ENCODE measurements at regions not wholly inside any gene's neighbourhood (a gene's known extent, or its start where the extent isn't known, plus 50 kb on each side); places are given as distances from the start of the nearest gene placed in this dataset.
"Not testable (repeated sequence)": the region's sequence is repeated elsewhere in the genome, so short reads cannot be mapped to it uniquely, and the experiment has no call there.

GRCh38 chr19:7400815-7401214, 52.1 kb downstream of the ARHGEF18 start:
- Histone ChIP-seq H3K27me3 (replicated peaks; ENCODE audit: control insufficient read depth, insufficient read depth, low read length) (no peaks in the 10 kb centered on the region), H3K9ac (ENCODE audit: low read length) (no peak overlapping the region), H3K4me3 (ENCODE audit: low read length) (no peak overlapping the region), H3K9me3 (ENCODE audit: control insufficient read depth, low read length) (no peaks in the 10 kb centered on the region), H3K4me1 (ENCODE audit: control insufficient read depth, insufficient read depth, low read length) (peaks cover 5% of the 10 kb centered on the region), H3K36me3 (ENCODE audit: control insufficient read depth, insufficient read depth, low read length, severe bottlenecking) (no peaks in the 10 kb centered on the region)
- no peak for DNase-seq (ENCODE audit: low read depth)

GRCh38 chr19:7401694-7402093, 53.0 kb downstream of the ARHGEF18 start:
- Histone ChIP-seq H3K36me3 (ENCODE audit: control insufficient read depth, insufficient read depth, low read length, severe bottlenecking) (no peaks in the 10 kb centered on the region), H3K4me1 (ENCODE audit: control insufficient read depth, insufficient read depth, low read length) (no peaks in the 10 kb centered on the region), H3K4me3 (ENCODE audit: low read length) (no peak overlapping the region), H3K9me3 (ENCODE audit: control insufficient read depth, low read length) (no peaks in the 10 kb centered on the region), H3K9ac (ENCODE audit: low read length) (no peak overlapping the region), H3K27me3 (replicated peaks; ENCODE audit: control insufficient read depth, insufficient read depth, low read length) (no peaks in the 10 kb centered on the region)
- DNase-seq (ENCODE audit: low read depth): no peak

GRCh38 chr19:7405482-7405881, 56.7 kb downstream of the ARHGEF18 start:
- not testable (repeated sequence) for H3K9me3 ChIP-seq (ENCODE audit: control insufficient read depth, low read length); H3K4me3 ChIP-seq (ENCODE audit: low read length); H3K27me3 ChIP-seq (replicated peaks; ENCODE audit: control insufficient read depth, insufficient read depth, low read length); H3K36me3 ChIP-seq (ENCODE audit: control insufficient read depth, insufficient read depth, low read length, severe bottlenecking); DNase-seq (ENCODE audit: low read depth); H3K4me1 ChIP-seq (ENCODE audit: control insufficient read depth, insufficient read depth, low read length); H3K9ac ChIP-seq (ENCODE audit: low read length)

GRCh38 chr19:7408251-7408650, 59.5 kb downstream of the ARHGEF18 start:
- no peak overlapping the region for H3K9ac ChIP-seq (ENCODE audit: low read length)
- no peaks in the 10 kb centered on the region for H3K27me3 ChIP-seq (replicated peaks; ENCODE audit: control insufficient read depth, insufficient read depth, low read length)
- H3K4me1 ChIP-seq (ENCODE audit: control insufficient read depth, insufficient read depth, low read length): peaks cover 5% of the 10 kb centered on the region
- no peaks in the 10 kb centered on the region for H3K36me3 ChIP-seq (ENCODE audit: control insufficient read depth, insufficient read depth, low read length, severe bottlenecking)
- H3K9me3 ChIP-seq (ENCODE audit: control insufficient read depth, low read length): no peaks in the 10 kb centered on the region
- no peak for DNase-seq (ENCODE audit: low read depth)
- no peak overlapping the region for H3K4me3 ChIP-seq (ENCODE audit: low read length)

GRCh38 chr19:7410946-7411345, 62.2 kb downstream of the ARHGEF18 start:
- Histone ChIP-seq H3K36me3 (ENCODE audit: control insufficient read depth, insufficient read depth, low read length, severe bottlenecking) (no peaks in the 10 kb centered on the region), H3K4me1 (ENCODE audit: control insufficient read depth, insufficient read depth, low read length) (peaks cover 5% of the 10 kb centered on the region), H3K4me3 (ENCODE audit: low read length) (no peak overlapping the region), H3K27me3 (replicated peaks; ENCODE audit: control insufficient read depth, insufficient read depth, low read length) (no peaks in the 10 kb centered on the region), H3K9me3 (ENCODE audit: control insufficient read depth, low read length) (no peaks in the 10 kb centered on the region), H3K9ac (ENCODE audit: low read length) (no peak overlapping the region)
- DNase-seq (ENCODE audit: low read depth): no peak

- no peak for DNase-seq (ENCODE audit: low read depth)
- Histone ChIP-seq H3K9me3 (ENCODE audit: control insufficient read depth, low read length) (no peaks in the 10 kb centered on the region), H3K4me3 (ENCODE audit: low read length) (no peak overlapping the region), H3K27me3 (replicated peaks; ENCODE audit: control insufficient read depth, insufficient read depth, low read length) (no peaks in the 10 kb centered on the region), H3K4me1 (ENCODE audit: control insufficient read depth, insufficient read depth, low read length) (no peaks in the 10 kb centered on the region), H3K36me3 (ENCODE audit: control insufficient read depth, insufficient read depth, low read length, severe bottlenecking) (no peaks in the 10 kb centered on the region), H3K9ac (ENCODE audit: low read length) (no peak overlapping the region)
Measured at GRCh38 chr19:7413629-7414028, 64.9 kb downstream of the ARHGEF18 start.

- H3K9me3 ChIP-seq (ENCODE audit: control insufficient read depth, low read length): no peaks in the 10 kb centered on the region
- no peaks in the 10 kb centered on the region for H3K27me3 ChIP-seq (replicated peaks; ENCODE audit: control insufficient read depth, insufficient read depth, low read length)
- H3K9ac ChIP-seq (ENCODE audit: low read length): no peak overlapping the region
- H3K4me1 ChIP-seq (ENCODE audit: control insufficient read depth, insufficient read depth, low read length): no peaks in the 10 kb centered on the region
- peak; percentile 18 for DNase-seq (ENCODE audit: low read depth)
- no peak overlapping the region for H3K4me3 ChIP-seq (ENCODE audit: low read length)
- no peaks in the 10 kb centered on the region for H3K36me3 ChIP-seq (ENCODE audit: control insufficient read depth, insufficient read depth, low read length, severe bottlenecking)
Measured at GRCh38 chr19:7415163-7415856, 66.6 kb downstream of the ARHGEF18 start.

- Histone ChIP-seq H3K36me3 (ENCODE audit: control insufficient read depth, insufficient read depth, low read length, severe bottlenecking) (peaks cover under 1% of the 10 kb centered on the region), H3K27me3 (replicated peaks; ENCODE audit: control insufficient read depth, insufficient read depth, low read length) (no peaks in the 10 kb centered on the region), H3K9ac (ENCODE audit: low read length) (no peak overlapping the region), H3K9me3 (ENCODE audit: control insufficient read depth, low read length) (no peaks in the 10 kb centered on the region), H3K4me1 (ENCODE audit: control insufficient read depth, insufficient read depth, low read length) (no peaks in the 10 kb centered on the region), H3K4me3 (ENCODE audit: low read length) (no peak overlapping the region)
- no peak for DNase-seq (ENCODE audit: low read depth)
Measured at GRCh38 chr19:7415857-7416371, 67.2 kb downstream of the ARHGEF18 start.

GRCh38 chr19:7417671-7418324, 69.1 kb downstream of the ARHGEF18 start:
- H3K36me3 ChIP-seq (ENCODE audit: control insufficient read depth, insufficient read depth, low read length, severe bottlenecking): peaks cover 3% of the 10 kb centered on the region
- H3K27me3 ChIP-seq (replicated peaks; ENCODE audit: control insufficient read depth, insufficient read depth, low read length): no peaks in the 10 kb centered on the region
- H3K9ac ChIP-seq (ENCODE audit: low read length): no peak overlapping the region
- no peaks in the 10 kb centered on the region for H3K4me1 ChIP-seq (ENCODE audit: control insufficient read depth, insufficient read depth, low read length)
- no peak overlapping the region for H3K4me3 ChIP-seq (ENCODE audit: low read length)
- peak; percentile 25 for DNase-seq (ENCODE audit: low read depth)
- H3K9me3 ChIP-seq (ENCODE audit: control insufficient read depth, low read length): no peaks in the 10 kb centered on the region

- no peak for DNase-seq (ENCODE audit: low read depth)
- Histone ChIP-seq H3K9me3 (ENCODE audit: control insufficient read depth, low read length) (no peaks in the 10 kb centered on the region), H3K36me3 (ENCODE audit: control insufficient read depth, insufficient read depth, low read length, severe bottlenecking) (peaks cover 3% of the 10 kb centered on the region), H3K9ac (ENCODE audit: low read length) (no peak overlapping the region), H3K4me3 (ENCODE audit: low read length) (no peak overlapping the region), H3K27me3 (replicated peaks; ENCODE audit: control insufficient read depth, insufficient read depth, low read length) (no peaks in the 10 kb centered on the region), H3K4me1 (ENCODE audit: control insufficient read depth, insufficient read depth, low read length) (no peaks in the 10 kb centered on the region)
Measured at GRCh38 chr19:7418596-7418995, 69.9 kb downstream of the ARHGEF18 start.

- Histone ChIP-seq H3K9ac (ENCODE audit: low read length) (no peak overlapping the region), H3K9me3 (ENCODE audit: control insufficient read depth, low read length) (no peaks in the 10 kb centered on the region), H3K27me3 (replicated peaks; ENCODE audit: control insufficient read depth, insufficient read depth, low read length) (no peaks in the 10 kb centered on the region), H3K4me1 (ENCODE audit: control insufficient read depth, insufficient read depth, low read length) (no peaks in the 10 kb centered on the region), H3K36me3 (ENCODE audit: control insufficient read depth, insufficient read depth, low read length, severe bottlenecking) (peaks cover 3% of the 10 kb centered on the region), H3K4me3 (ENCODE audit: low read length) (no peak overlapping the region)
- DNase-seq (ENCODE audit: low read depth): no peak
Measured at GRCh38 chr19:7419153-7419552, 69.7 kb downstream of the PEX11G start.
